HT1080 (cell line): ENCODE measurements at regions not wholly inside any gene's neighbourhood (a gene's known extent, or its start where the extent isn't known, plus 50 kb on each side); places are given as distances from the start of the nearest gene placed in this dataset.
A peak's percentile ranks its signal among the peaks of the same experiment; 100 is the strongest.

Source experiments
- DNase-seq: peaks from one replicate; pipeline ENCODE4 v3.0.0-alpha.2; 2015; ENCODE audit warnings: low read depth

- DNase-seq: peak; percentile 32
These were observed 84.5 kb upstream of the PPARA start for GRCh38 chr22:46065691-46066454.

GRCh38 chr22:46066691-46067090 is 83.6 kb upstream of the PPARA start:
- peak; percentile 65 for DNase-seq

GRCh38 chr22:46067159-46068111 is 82.9 kb upstream of the PPARA start:
- peak; percentile 66 for DNase-seq

GRCh38 chr22:46068181-46068592 is 82.1 kb upstream of the PPARA start:
- DNase-seq: no peak

DNA sequence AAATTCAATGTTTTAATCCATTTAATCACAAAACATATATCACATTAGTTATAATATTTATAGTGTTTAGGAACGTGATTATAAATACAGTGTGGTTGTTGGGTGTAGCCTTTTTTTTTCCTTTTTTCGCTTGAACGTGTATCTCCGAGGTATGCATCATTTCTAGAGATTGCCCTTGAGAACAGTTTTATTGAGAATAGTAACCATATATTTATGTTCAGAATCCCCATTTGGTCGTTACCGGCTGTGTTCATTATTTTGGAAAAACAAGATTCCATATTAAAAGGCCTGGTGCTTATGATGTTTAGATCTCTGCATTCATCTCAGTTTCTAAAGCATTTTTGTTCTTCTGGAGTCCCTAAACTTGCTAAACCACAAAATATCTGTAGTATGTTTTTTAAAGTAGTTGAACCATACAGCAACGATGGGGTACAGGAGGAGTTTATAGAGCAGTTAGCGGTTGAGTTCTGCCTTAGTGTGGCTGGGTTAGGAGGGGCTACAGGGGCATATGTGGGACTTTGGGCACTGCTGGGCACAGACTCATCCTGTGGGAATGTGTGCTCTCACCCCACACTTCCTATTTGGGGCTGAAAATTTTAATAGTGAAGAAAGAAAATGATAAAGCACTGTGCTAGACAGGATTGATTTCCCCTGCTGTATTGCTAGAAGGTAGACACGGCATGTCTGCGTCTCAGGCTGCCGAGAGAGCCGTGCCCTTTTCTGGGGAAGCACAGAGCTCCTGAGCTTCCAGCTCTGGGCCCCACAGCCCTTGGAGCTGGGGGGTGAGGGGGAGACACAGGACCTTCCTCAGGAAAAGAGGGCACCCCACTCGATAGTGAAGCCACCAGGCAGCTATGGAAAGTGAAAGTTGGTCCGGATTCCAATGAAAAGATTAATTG is 81.5 kb upstream of the PPARA start:
- peak; percentile 94 for DNase-seq

DNA sequence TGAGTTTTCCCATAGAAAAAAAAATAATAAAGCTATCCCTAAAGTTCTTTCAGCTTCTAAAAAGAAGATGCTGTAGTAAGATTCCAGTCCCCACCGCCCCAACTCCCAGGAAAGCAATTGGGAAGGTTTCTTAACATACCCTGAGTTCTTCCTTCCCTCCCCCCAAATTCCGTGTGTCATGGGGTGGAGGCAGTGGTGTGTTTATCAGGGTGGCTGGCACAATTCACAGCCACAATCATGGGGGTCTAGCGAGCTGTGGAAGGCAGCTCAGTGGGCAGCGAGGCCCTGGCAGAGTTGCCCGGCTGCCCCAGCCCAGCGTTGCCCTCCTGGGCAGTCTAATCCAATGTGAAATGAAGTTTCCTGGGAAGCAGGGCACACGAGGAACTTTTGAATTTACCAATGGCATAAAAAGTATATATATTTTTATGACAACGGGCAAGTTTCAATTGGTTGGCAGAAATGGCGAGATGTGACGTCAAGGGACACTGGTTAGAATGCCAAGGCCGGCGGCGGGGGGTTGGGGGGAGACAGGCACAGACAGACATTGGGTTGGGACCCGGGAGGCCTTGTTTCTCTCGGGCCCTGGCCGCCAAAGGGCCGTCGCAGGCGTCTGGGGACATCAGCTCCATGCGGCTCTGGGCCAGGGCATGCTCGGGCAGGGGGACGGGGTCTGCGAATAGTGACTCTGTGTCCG is 80.7 kb upstream of the PPARA start:
- peak; percentile 96 for DNase-seq

DNA sequence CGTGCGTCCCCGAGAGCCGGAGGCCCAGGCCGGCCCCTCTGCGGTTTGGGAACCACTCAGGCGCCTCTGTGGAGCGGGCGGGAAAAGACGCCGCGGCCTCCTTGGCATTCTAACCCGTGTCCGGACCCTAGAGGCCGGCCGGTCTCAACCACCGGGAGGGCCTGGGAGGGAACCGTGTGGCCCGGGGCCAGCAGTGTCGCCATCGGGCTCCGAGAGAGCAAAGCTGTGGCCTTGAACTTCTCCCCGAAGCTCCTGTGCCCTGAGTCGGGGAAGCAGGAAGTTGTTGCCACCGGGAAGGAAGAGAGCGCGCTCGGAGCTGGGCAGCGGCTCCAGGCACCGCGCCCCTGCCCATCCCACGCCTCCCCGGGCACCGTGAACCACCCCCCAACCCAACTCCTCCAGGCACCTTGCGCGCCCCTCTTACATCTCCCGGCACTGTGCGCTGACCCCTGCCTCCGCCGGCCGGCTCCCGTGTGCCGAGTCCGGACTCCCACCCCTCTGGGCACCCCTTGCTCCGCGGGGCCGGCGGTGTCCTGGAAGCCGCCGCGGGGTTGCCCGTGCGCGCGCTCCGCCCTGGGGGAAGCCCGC is 80.0 kb upstream of the PPARA start:
- DNase-seq: peak; percentile 78

- DNase-seq: no peak
These were observed 79.4 kb upstream of the PPARA start for GRCh38 chr22:46070803-46071450.

GRCh38 chr22:46071451-46072109 is 78.7 kb upstream of the PPARA start:
- peak; percentile 91 for DNase-seq

- DNase-seq: peak; percentile 55
These were observed 78.0 kb upstream of the PPARA start for GRCh38 chr22:46072110-46072881.

GRCh38 chr22:46072981-46073682 is 77.2 kb upstream of the PPARA start:
- peak; percentile 27 for DNase-seq

- DNase-seq: no peak
These were observed 76.4 kb upstream of the PPARA start for GRCh38 chr22:46073683-46074504.

- DNase-seq: peak; percentile 72
These were observed 75.4 kb upstream of the PPARA start for GRCh38 chr22:46074771-46075551.

GRCh38 chr22:46075764-46076531 is 74.4 kb upstream of the PPARA start:
- DNase-seq: peak; percentile 54

- peak; percentile 71 for DNase-seq
These were observed 73.5 kb upstream of the PPARA start for GRCh38 chr22:46076651-46077339.
